Adrenal gland (tissue), 9 donors: ENCODE measurements at regions not wholly inside any gene's neighbourhood (a gene's known extent, or its start where the extent isn't known, plus 50 kb on each side); places are given as distances from the start of the nearest gene placed in this dataset.

ENCODE experiments used
- DNase-seq, 7 donors: peaks; one replicate each; pipeline ENCODE4 v3.0.0-alpha.2; 2019 to 2020
- H3K27ac ChIP-seq, 5 donors: fragments of 200-600 bp; sonication (generic) in 4 of 5; 1 replicate in 3 of 5; 2 replicates in 2 of 5; pipeline versions ENCODE4 v1.5.1 to v1.8.0; 2016 to 2020; ENCODE audit warnings: mild to moderate bottlenecking in 1 of 5
- H3K27me3 ChIP-seq: fragments of 200-600 bp; 2 replicates; pipeline ENCODE4 v1.8.0; 2021
- H3K36me3 ChIP-seq, 2 donors: fragments of 200-600 bp; replicated peaks in 1 of 2; 1 replicate in 1 of 2; 2 replicates in 1 of 2; pipeline versions ENCODE4 v1.5.1 to v1.8.0; 2018 to 2022
- H3K4me1 ChIP-seq, 2 donors: fragments of 200-600 bp; replicated peaks in 1 of 2; 1 replicate in 1 of 2; 2 replicates in 1 of 2; pipeline versions ENCODE4 v1.5.1 to v1.8.0; 2018 to 2021
- H3K4me3 ChIP-seq, 4 donors: fragments of 200-600 bp; sonication (generic) in 3 of 4; one replicate each; pipeline ENCODE4 v1.5.1; 2016 to 2018
- H3K9me3 ChIP-seq, 3 donors: fragments of 200-600 bp; sonication (generic) in 1 of 3; replicated peaks in 1 of 3; 1 replicate in 2 of 3; 2 replicates in 1 of 3; pipeline versions ENCODE4 v1.5.1 to v1.8.0; 2016 to 2021
- POLR2A ChIP-seq, 2 donors: fragments of 450-650 bp; IDR thresholded peaks; one replicate each; pipeline ENCODE4 v1.6.1; 2017; ENCODE audit warnings: antibody characterized with exemption in 2 of 2, mild to moderate bottlenecking in 2 of 2, moderate library complexity in 1 of 2
- WGBS, 4 donors: extraction: QIAGEN DNeasy Blood & Tissue Kit in 2 of 4; methylation state at CpG; one replicate each; pipeline versions ENCODE4 v1.1.5 to v1.1.7; 2013 to 2017; 5-methylcytosine and 5-hydroxymethylcytosine counted together
- intact Hi-C, 2 donors: fragments of 100-400 bp; cut with DNase I; formaldehyde crosslinking; loops; one replicate each; pipeline versions ENCODE4 v1.14.1 to v1.15.0; 2022 to 2023
- TF ChIP-seq, protein P1 (sequence below), 6 experiments: fragments of 450-650 bp in 4 of 6; fragments of 200-600 bp in 2 of 6; sonication (generic) in 1 of 6; IDR thresholded peaks; 1 replicate in 5 of 6; 2 replicates in 1 of 6; pipeline versions ENCODE4 v1.5.1 to v1.8.0; 2016 to 2021; ENCODE audit warnings: antibody characterized with exemption in 6 of 6, mild to moderate bottlenecking in 2 of 6, moderate library complexity in 1 of 6
- donor health status: healthy with polysubstance abuse.
- donor health status: Bipolar disorder and iron deficiency.
- donor health status: DM: yes; HTN: yes; CAD: no.
- donor health status: DM: no; HTN: no; CAD: no.
- donor health status: DM: no; HTN: no; CAD: no.

DNA sequence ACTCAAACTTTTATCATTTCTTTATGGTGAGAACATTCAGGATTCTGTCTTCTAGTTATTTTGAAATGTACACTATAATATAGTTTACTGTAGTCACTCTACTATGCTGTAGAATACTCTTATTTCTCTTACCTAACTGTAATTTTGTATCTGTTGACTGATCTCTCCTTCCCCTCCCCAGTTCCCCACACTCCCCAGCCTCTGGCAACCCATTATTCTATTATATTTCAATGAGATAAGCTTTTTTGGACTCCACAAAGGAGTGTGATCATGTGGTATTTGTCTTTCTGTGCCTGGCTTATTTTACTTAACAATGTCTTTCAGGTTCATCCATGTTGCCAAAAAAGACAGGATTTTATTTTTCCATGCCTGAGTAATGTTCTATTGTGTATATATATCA lies 71.4 kb upstream of the DYNC1I1 start:
- DNase-seq: no peak
- Histone ChIP-seq H3K9me3 (no peaks in the 10 kb centered on the region), H3K27me3 (no peaks in the 10 kb centered on the region), H3K36me3 (no peaks in the 10 kb centered on the region), H3K4me1 (no peaks in the 10 kb centered on the region), H3K4me3 (no peak overlapping the region), H3K27ac (no peak overlapping the region)
- TF ChIP-seq, protein P1, sequence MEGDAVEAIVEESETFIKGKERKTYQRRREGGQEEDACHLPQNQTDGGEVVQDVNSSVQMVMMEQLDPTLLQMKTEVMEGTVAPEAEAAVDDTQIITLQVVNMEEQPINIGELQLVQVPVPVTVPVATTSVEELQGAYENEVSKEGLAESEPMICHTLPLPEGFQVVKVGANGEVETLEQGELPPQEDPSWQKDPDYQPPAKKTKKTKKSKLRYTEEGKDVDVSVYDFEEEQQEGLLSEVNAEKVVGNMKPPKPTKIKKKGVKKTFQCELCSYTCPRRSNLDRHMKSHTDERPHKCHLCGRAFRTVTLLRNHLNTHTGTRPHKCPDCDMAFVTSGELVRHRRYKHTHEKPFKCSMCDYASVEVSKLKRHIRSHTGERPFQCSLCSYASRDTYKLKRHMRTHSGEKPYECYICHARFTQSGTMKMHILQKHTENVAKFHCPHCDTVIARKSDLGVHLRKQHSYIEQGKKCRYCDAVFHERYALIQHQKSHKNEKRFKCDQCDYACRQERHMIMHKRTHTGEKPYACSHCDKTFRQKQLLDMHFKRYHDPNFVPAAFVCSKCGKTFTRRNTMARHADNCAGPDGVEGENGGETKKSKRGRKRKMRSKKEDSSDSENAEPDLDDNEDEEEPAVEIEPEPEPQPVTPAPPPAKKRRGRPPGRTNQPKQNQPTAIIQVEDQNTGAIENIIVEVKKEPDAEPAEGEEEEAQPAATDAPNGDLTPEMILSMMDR (IDR thresholded peaks at IDR 0.05): no peak
- no peak for TF ChIP-seq POLR2A (IDR thresholded peaks at IDR 0.05)
- intact Hi-C loops: no loop called here

DNA sequence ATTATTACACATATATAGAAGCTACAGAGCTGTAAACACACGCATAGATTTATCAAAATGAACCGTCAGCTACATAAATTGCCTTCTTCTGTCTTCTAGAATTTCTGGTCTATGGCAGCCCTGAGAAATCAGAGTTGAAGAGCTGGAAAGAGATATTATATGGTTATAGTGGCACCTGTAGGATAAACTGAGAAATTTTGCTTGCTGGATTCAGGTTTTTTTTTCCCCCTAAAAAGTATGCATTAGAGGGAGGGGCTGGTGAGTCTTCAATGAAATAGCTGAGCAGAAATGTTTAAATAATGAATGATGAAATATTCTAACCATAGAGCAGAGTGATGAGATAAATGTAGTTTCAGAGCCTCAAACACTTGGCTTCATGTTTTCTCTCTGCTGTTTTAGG lies 78.0 kb upstream of the DYNC1I1 start:
- Histone ChIP-seq H3K27ac (no peak overlapping the region), H3K27me3 (no peaks in the 10 kb centered on the region), H3K4me1 (peaks cover 0 to 6% of the 10 kb centered on the region in 2 donors), H3K4me3 (no peak overlapping the region), H3K36me3 (no peaks in the 10 kb centered on the region), H3K9me3 (no peaks in the 10 kb centered on the region)
- intact Hi-C loops: no loop called here
- WGBS, 4 donors: 72 to 92% (median 84%) methylated on average over 2 of the region's 2 CpGs
- TF ChIP-seq, protein P1 (IDR thresholded peaks at IDR 0.05): no peak
- no peak for TF ChIP-seq POLR2A (IDR thresholded peaks at IDR 0.05)
- DNase-seq: no peak

DNA sequence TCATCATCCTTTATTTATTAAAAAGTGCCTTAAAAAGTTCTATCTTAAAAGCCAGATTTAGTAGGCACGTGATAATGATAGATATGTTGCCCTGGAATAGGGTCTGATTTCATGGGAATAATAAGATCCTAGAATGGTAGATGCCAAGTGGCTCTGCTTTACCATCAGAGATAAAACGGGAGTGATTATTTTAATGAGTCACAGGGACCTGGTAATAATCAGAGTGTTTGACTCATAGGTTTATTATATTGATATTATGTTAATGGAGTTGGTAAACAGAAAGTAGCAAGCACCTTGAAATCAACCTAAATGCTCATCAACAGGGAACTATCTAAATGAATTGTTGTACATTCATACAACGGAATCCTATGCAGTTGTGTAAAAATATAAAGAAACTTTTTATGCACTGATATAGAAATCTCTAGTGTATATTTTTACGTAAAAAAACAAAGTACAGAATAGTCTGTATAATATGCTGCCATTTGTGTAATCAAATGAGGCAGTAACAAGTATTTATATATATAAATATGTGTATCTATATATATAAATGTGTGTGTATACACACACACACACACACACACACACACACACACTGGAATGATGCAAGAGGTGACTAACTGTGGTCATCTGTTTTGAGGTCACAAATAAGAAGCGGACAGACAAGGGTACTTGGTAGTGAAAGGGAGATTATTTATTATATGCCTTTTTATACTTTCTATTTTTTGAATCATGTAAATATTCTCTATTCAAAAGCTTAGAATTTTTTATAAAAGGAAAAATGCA lies 78.6 kb upstream of the DYNC1I1 start:
- Histone ChIP-seq H3K27me3 (no peaks in the 10 kb centered on the region), H3K4me3 (no peak overlapping the region), H3K27ac (no peak overlapping the region), H3K4me1 (peaks cover 0 to 10% of the 10 kb centered on the region in 2 donors), H3K9me3 (no peaks in the 10 kb centered on the region), H3K36me3 (no peaks in the 10 kb centered on the region)
- WGBS, 4 donors: 63 to 78% (median 69%) methylated on average over 5 of the region's 5 CpGs
- TF ChIP-seq, protein P1 (IDR thresholded peaks at IDR 0.05): no peak
- TF ChIP-seq POLR2A (IDR thresholded peaks at IDR 0.05): no peak
- no peak for DNase-seq
- intact Hi-C loops: no loop called here

DNA sequence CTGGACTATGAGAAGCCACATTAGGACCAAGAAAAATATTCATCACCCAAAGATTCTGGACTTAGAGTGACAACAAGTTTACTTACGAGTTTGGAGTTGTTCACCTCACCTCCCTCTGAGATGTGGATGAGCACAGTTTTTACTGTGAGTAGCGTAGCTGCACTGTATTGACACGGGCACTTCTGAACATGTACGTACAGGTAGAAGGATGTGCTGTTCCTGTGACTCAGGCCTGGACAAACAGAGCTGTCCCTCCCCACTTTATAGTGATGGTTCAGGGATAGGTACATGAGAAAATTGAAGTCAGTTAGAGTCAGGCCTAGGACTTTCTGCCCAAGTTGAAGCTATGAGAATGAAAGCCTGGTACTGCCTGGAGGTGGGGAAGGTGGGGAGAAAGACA lies 80.9 kb upstream of the DYNC1I1 start:
- intact Hi-C loops: no loop called here
- Histone ChIP-seq H3K27ac (no peak overlapping the region), H3K36me3 (no peaks in the 10 kb centered on the region), H3K27me3 (no peaks in the 10 kb centered on the region), H3K4me3 (no peak overlapping the region), H3K4me1 (peaks cover 0 to 10% of the 10 kb centered on the region in 2 donors), H3K9me3 (no peaks in the 10 kb centered on the region)
- no peak for DNase-seq
- TF ChIP-seq POLR2A (IDR thresholded peaks at IDR 0.05): no peak
- TF ChIP-seq, protein P1 (IDR thresholded peaks at IDR 0.05): no peak
- 68 to 90% (median 70%) methylated on average over 4 of the region's 4 CpGs for WGBS, 4 donors
